ENCODE measurements at regions not wholly inside any gene's neighbourhood (a gene's known extent, or its start where the extent isn't known, plus 50 kb on each side); places are given as distances from the start of the nearest gene placed in this dataset.

DNA sequence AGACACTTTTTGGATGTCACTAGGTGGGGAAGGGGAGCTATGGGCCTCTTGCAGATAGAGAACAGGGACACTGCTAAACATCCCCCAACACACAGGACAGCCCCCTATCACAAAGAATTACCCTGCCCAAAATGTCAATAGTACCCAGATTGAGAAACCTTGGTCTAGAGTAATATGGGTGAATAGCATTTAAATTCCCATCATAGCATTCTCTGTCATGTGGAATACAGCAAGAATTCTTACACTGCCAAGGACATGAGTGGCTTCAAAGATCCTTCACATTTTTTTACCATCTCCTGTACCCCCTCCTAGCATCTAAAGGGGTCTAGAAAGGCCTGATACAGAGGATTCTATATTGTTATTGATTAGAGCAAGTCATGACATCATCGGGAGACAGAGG, 83.1 kb upstream of the SSTR4 start:
- TF ChIP-seq PATZ1 (CRISPR knock-in tag; IDR thresholded peaks at IDR 0.05; ENCODE audit: borderline replicate concordance) = no peak
- TF ChIP-seq HDAC8 (tag; IDR thresholded peaks at IDR 0.05) = no peak
- TF ChIP-seq, protein P1, sequence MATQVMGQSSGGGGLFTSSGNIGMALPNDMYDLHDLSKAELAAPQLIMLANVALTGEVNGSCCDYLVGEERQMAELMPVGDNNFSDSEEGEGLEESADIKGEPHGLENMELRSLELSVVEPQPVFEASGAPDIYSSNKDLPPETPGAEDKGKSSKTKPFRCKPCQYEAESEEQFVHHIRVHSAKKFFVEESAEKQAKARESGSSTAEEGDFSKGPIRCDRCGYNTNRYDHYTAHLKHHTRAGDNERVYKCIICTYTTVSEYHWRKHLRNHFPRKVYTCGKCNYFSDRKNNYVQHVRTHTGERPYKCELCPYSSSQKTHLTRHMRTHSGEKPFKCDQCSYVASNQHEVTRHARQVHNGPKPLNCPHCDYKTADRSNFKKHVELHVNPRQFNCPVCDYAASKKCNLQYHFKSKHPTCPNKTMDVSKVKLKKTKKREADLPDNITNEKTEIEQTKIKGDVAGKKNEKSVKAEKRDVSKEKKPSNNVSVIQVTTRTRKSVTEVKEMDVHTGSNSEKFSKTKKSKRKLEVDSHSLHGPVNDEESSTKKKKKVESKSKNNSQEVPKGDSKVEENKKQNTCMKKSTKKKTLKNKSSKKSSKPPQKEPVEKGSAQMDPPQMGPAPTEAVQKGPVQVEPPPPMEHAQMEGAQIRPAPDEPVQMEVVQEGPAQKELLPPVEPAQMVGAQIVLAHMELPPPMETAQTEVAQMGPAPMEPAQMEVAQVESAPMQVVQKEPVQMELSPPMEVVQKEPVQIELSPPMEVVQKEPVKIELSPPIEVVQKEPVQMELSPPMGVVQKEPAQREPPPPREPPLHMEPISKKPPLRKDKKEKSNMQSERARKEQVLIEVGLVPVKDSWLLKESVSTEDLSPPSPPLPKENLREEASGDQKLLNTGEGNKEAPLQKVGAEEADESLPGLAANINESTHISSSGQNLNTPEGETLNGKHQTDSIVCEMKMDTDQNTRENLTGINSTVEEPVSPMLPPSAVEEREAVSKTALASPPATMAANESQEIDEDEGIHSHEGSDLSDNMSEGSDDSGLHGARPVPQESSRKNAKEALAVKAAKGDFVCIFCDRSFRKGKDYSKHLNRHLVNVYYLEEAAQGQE (IDR thresholded peaks at IDR 0.05; ENCODE audit: borderline replicate concordance) = no peak
- TF ChIP-seq, protein P1 (CRISPR knock-in tag; IDR thresholded peaks at IDR 0.05; ENCODE audit: low read depth) = no peak
- no peak for TF ChIP-seq MECOM (CRISPR knock-in tag; IDR thresholded peaks at IDR 0.05)
- no peak for TF ChIP-seq FOXP4 (CRISPR knock-in tag; IDR thresholded peaks at IDR 0.05; ENCODE audit: borderline replicate concordance)
- TF ChIP-seq NCOA1 (IDR thresholded peaks at IDR 0.05; ENCODE audit: low read depth) = no peak
- TF ChIP-seq ZBTB8A (IDR thresholded peaks at IDR 0.05; ENCODE audit: partially characterized antibody) = no peak
- no peak for TF ChIP-seq NFE2 (IDR thresholded peaks at IDR 0.05; ENCODE audit: low read depth)

Measured in K562 (cell line).